CD14-positive monocyte (primary cell): ENCODE measurements at regions not wholly inside any gene's neighbourhood (a gene's known extent, or its start where the extent isn't known, plus 50 kb on each side); places are given as distances from the start of the nearest gene placed in this dataset.
"Not testable (repeated sequence)": the region's sequence is repeated elsewhere in the genome, so short reads cannot be mapped to it uniquely, and the experiment has no call there.

ENCODE experiments used
- DNase-seq, 3 donors: peaks; one replicate each; pipeline ENCODE4 v3.0.0-alpha.2; 2011 to 2022
- H2AFZ ChIP-seq: 2 replicates; pipeline ENCODE4 v1.6.0; 2012; ENCODE audit warnings: mild to moderate bottlenecking, low read depth, low read length, inconsistent platforms; ENCODE audit not compliant: insufficient read depth, poor library complexity, severe bottlenecking
- H3K27ac ChIP-seq, 2 donors: 1 replicate in 1 of 2; 2 replicates in 1 of 2; pipeline ENCODE4 v1.5.1; 2012 to 2013; ENCODE audit warnings: low read length in 2 of 2, control low read depth in 1 of 2, inconsistent platforms in 1 of 2, low read depth in 1 of 2, mild to moderate bottlenecking in 1 of 2
- H3K27me3 ChIP-seq, 2 donors: one replicate each; pipeline versions ENCODE4 v1.6.0 to v1.6.1; 2011 to 2013; ENCODE audit warnings: low read length in 2 of 2; ENCODE audit not compliant: control insufficient read depth in 2 of 2, insufficient read depth in 2 of 2
- H3K36me3 ChIP-seq, 2 donors: replicated peaks in 1 of 2; 1 replicate in 1 of 2; 2 replicates in 1 of 2; pipeline versions ENCODE4 v1.5.1 to v1.6.1; 2012 to 2013; ENCODE audit warnings: low read length in 2 of 2, control low read depth in 1 of 2, inconsistent platforms in 1 of 2, mild to moderate bottlenecking in 1 of 2; ENCODE audit not compliant: insufficient read depth in 2 of 2, control insufficient read depth in 1 of 2
- H3K4me1 ChIP-seq, 2 donors: 1 replicate in 1 of 2; 2 replicates in 1 of 2; pipeline versions ENCODE4 v1.5.1 to v1.6.1; 2012 to 2013; ENCODE audit warnings: low read length in 2 of 2, control low read depth in 1 of 2, inconsistent platforms in 1 of 2, mild to moderate bottlenecking in 1 of 2, moderate library complexity in 1 of 2; ENCODE audit not compliant: insufficient read depth in 2 of 2, control insufficient read depth in 1 of 2
- H3K4me2 ChIP-seq: replicated peaks from 2 replicates; pipeline ENCODE3; 2012; ENCODE audit warnings: low read length, moderate library complexity, mild to moderate bottlenecking; ENCODE audit not compliant: poor library complexity, severe bottlenecking; ENCODE audit errors: extremely low read depth
- H3K4me3 ChIP-seq, 3 experiments: fragments of 200-600 bp in 1 of 3; sonication (generic) in 1 of 3; replicated peaks in 1 of 3; 1 replicate in 2 of 3; 2 replicates in 1 of 3; pipeline ENCODE4 v1.5.1; 2011 to 2013; ENCODE audit warnings: low read length in 3 of 3, mild to moderate bottlenecking in 3 of 3, control low read depth in 2 of 3, low read depth in 2 of 3, inconsistent platforms in 1 of 3, moderate library complexity in 1 of 3
- H3K79me2 ChIP-seq: 2 replicates; pipeline ENCODE4 v1.6.0; 2012; ENCODE audit warnings: mild to moderate bottlenecking, control low read depth, inconsistent platforms, low read length, moderate library complexity; ENCODE audit not compliant: insufficient read depth
- H3K9ac ChIP-seq: 2 replicates; pipeline ENCODE4 v1.6.0; 2017; ENCODE audit warnings: low read length, mild to moderate bottlenecking; ENCODE audit not compliant: insufficient read depth, poor library complexity, severe bottlenecking
- H3K9me3 ChIP-seq, 2 donors: replicated peaks in 1 of 2; 1 replicate in 1 of 2; 2 replicates in 1 of 2; pipeline versions ENCODE4 v1.5.1 to v1.6.1; 2012 to 2013; ENCODE audit warnings: low read length in 2 of 2, control low read depth in 1 of 2; ENCODE audit not compliant: control insufficient read depth in 1 of 2, insufficient read depth in 1 of 2
- H4K20me1 ChIP-seq: 2 replicates; pipeline ENCODE4 v1.6.0; 2012; ENCODE audit warnings: mild to moderate bottlenecking, low read length, control low read depth, moderate library complexity; ENCODE audit not compliant: insufficient read depth
- H3K27ac Mint-ChIP-seq, 7 donors: one replicate each; pipeline ENCODE4 v1.8.0; 2020; ENCODE audit warnings: mild to moderate bottlenecking in 7 of 7, mixed read lengths in 7 of 7, moderate library complexity in 6 of 7, inconsistent platforms in 2 of 7
- H3K27me3 Mint-ChIP-seq, 3 donors: one replicate each; pipeline ENCODE4 v1.8.0; 2021 to 2022; ENCODE audit warnings: low read depth in 3 of 3, mild to moderate bottlenecking in 3 of 3, mixed read lengths in 3 of 3, moderate library complexity in 3 of 3, inconsistent platforms in 1 of 3
- H3K36me3 Mint-ChIP-seq, 2 donors: one replicate each; pipeline ENCODE4 v1.8.0; 2020; ENCODE audit warnings: mixed read lengths in 2 of 2, inconsistent platforms in 1 of 2, mild to moderate bottlenecking in 1 of 2
- H3K4me1 Mint-ChIP-seq: one replicate; pipeline ENCODE4 v1.8.0; 2020; ENCODE audit warnings: mild to moderate bottlenecking, mixed read lengths
- H3K4me3 Mint-ChIP-seq, 2 donors: one replicate each; pipeline ENCODE4 v1.8.0; 2020; ENCODE audit warnings: mild to moderate bottlenecking in 2 of 2, mixed read lengths in 2 of 2, moderate library complexity in 1 of 2
- H3K9me3 Mint-ChIP-seq, 7 donors: one replicate each; pipeline ENCODE4 v1.8.0; 2020 to 2022; ENCODE audit warnings: mixed read lengths in 7 of 7, mild to moderate bottlenecking in 6 of 7, moderate library complexity in 6 of 7, inconsistent platforms in 2 of 7
- WGBS: methylation state at CpG from one replicate; pipeline ENCODE4 v1.1.5; 2013; ENCODE audit warnings: missing lambda C conversion rate; ENCODE audit not compliant: insufficient coverage; 5-methylcytosine and 5-hydroxymethylcytosine counted together
- intact Hi-C, 2 donors: fragments of 100-400 bp; cut with micrococcal nuclease; formaldehyde crosslinking; loops; one replicate each; pipeline versions ENCODE4 v1.15.0 to v1.15.1; 2023
- TF ChIP-seq, protein P1 (sequence below): fragments of 200-600 bp; IDR thresholded peaks from one replicate; pipeline ENCODE4 v1.8.0; 2022; ENCODE audit warnings: antibody characterized with exemption, mild to moderate bottlenecking

DNA sequence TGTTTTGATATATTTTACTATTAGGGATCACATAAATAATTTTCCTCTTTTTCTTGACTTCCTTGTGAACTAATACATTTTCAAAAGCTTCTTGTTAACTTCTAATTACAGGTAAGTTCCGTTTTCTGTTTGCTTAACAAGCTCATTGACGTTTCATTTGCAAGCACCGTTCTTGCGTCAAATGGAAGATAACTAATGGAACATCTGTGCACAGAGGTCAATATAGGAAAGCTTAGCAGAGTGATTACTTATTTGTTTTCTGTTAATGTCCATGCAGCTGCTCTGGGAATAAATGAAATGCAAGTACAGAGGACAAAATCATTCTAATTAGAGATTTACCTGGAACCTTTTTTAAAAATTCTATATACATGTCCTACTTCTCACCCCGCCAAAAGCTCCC is 115.5 kb upstream of the C2CD4B start:
- H3K9me3 Mint-ChIP-seq, result peaks cover 0 to 12% (median 2%) of the 10 kb centered on the region in 7 donors
- Histone ChIP-seq H3K4me1 (no peaks in the 10 kb centered on the region), H3K9ac (no peak overlapping the region), H3K9me3 (no peaks in the 10 kb centered on the region), H3K27ac (no peak overlapping the region), H2AFZ (no peak overlapping the region), H3K79me2 (no peaks in the 10 kb centered on the region), H3K4me3 (no peak overlapping the region), H3K27me3 (peaks cover 2% of the 10 kb centered on the region in 2 donors), H4K20me1 (no peaks in the 10 kb centered on the region), H3K4me2 (no peak overlapping the region), H3K36me3 (no peaks in the 10 kb centered on the region)
- peaks cover 0 to 10% (median 0%) of the 10 kb centered on the region in 3 donors for H3K27me3 Mint-ChIP-seq
- no peak overlapping the region for H3K27ac Mint-ChIP-seq
- intact Hi-C loops, result no loop called here
- no peaks in the 10 kb centered on the region for H3K36me3 Mint-ChIP-seq
- DNase-seq, result no peak
- H3K4me1 Mint-ChIP-seq, result no peaks in the 10 kb centered on the region
- WGBS, result 100% methylated on average over 4 of the region's 5 CpGs
- H3K4me3 Mint-ChIP-seq, result no peak overlapping the region
- TF ChIP-seq, protein P1, sequence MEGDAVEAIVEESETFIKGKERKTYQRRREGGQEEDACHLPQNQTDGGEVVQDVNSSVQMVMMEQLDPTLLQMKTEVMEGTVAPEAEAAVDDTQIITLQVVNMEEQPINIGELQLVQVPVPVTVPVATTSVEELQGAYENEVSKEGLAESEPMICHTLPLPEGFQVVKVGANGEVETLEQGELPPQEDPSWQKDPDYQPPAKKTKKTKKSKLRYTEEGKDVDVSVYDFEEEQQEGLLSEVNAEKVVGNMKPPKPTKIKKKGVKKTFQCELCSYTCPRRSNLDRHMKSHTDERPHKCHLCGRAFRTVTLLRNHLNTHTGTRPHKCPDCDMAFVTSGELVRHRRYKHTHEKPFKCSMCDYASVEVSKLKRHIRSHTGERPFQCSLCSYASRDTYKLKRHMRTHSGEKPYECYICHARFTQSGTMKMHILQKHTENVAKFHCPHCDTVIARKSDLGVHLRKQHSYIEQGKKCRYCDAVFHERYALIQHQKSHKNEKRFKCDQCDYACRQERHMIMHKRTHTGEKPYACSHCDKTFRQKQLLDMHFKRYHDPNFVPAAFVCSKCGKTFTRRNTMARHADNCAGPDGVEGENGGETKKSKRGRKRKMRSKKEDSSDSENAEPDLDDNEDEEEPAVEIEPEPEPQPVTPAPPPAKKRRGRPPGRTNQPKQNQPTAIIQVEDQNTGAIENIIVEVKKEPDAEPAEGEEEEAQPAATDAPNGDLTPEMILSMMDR, result no peak

DNA sequence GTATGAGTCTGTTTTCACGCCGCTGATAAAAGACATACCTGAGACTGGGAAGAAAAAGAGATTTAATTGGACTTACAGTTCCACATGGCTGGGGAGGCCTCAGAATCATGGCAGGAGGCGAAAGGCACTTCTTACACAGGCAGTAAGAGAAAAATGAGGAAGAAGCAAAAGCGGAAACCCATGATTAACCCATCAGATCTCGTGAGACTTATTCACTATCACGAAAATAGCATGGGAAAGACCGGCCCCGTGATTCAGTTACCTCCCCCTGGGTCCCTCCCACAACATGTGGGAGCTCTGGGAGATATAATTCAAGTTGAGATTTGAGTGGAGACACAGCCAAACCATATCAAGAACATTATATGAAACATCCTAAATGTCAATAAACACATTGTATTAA is 116.7 kb upstream of the C2CD4B start:
- intact Hi-C loops, H3K4me3 ChIP-seq, DNase-seq, H3K9me3 ChIP-seq, H4K20me1 ChIP-seq, H3K4me1 ChIP-seq, H3K36me3 ChIP-seq, H3K27ac Mint-ChIP-seq, H3K27ac ChIP-seq, H3K79me2 ChIP-seq, H3K4me2 ChIP-seq, H3K9ac ChIP-seq, H3K4me1 Mint-ChIP-seq, H3K36me3 Mint-ChIP-seq, H3K27me3 ChIP-seq, H2AFZ ChIP-seq, H3K4me3 Mint-ChIP-seq: not testable (repeated sequence)
- Mint-ChIP-seq H3K27me3 (peaks cover 2 to 13% (median 3%) of the 10 kb centered on the region in 3 donors), H3K9me3 (peaks cover 0 to 12% (median 2%) of the 10 kb centered on the region in 7 donors)
- WGBS, result 100% methylated on average over 2 of the region's 8 CpGs
